ENCODE measurements at regions not wholly inside any gene's neighbourhood (a gene's known extent, or its start where the extent isn't known, plus 50 kb on each side); places are given as distances from the start of the nearest gene placed in this dataset.

DNA sequence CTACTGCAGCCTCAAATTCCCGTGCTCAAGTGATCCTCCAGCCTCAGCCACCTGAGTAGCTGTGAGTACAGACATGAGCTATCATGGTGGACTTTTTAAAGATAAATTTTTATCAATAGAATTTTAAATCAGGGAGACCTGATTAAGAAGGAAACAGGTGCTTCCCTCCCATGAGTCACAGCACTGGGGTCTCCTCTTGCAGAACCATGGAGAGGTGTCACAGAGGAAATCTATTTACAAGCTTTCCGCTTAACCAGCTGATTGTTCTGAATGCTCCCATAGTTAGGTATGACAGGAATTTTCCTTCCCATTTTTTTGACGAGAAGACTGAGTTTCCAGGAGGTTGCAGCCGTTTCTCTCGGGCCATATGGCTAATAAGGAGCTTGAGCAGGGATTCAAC is 516.1 kb downstream of the MIAT start:
- DNase-seq (ENCODE audit: low read depth) = no peak

DNA sequence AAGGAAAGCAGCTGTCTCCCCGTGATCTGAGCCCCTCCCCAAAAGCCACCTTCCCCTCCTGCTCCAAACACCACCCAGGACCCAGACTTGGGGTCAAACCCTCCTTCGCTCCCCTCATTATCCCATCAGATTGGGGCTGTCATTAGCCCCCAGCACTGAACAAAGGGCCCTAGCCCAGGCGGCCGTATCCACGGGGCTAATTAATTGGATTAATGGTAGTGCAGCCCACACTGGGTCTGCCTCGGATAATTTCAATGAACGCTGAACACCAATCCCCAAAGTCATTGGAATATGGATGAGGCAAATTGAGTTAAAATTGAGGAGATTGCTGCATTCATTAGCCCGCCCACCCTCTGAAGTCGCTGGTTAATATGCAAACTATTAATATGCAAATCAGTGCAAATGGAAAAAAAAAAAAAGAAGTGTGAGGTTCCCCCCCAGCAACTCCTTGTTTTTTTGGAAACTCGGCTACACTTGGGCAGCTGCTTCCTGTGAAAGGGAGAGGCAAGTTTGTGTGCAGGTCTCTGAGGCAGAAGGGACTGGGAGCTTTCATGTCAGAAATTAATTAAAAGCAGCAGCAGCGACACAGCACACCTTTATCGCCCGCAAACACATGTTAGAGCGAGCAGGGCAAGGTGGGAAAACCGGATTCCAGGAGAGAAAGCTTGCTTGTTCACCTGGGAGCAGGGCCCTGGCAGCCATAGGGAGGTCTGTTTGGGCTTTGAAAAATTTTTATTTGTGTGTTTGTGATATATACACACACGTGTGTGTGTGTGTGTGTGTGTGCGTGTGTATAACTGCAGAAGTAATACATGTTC is 517.8 kb downstream of the MIAT start:
- DNase-seq (ENCODE audit: low read depth) = no peak

DNA sequence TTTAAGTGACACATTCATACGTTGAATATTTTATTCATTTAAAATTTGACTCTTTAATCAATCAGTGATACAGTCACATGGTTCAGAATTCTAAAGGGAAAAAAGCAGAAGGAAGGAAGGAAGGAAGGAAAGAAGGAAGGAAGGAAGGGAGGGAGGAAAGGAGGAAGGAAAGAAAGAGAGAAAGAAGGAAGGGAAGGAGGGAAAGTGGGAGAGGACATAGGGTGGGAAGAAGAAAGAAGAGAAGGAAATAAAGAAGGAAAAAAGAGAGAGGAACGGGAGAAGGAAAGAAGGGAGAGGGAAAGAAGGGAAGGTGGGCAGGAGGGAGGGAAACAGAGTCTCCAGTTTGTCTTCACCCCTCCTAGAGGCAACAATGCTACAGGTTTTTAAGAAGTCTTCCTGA is 518.6 kb downstream of the MIAT start:
- DNase-seq (ENCODE audit: low read depth) = no peak

DNA sequence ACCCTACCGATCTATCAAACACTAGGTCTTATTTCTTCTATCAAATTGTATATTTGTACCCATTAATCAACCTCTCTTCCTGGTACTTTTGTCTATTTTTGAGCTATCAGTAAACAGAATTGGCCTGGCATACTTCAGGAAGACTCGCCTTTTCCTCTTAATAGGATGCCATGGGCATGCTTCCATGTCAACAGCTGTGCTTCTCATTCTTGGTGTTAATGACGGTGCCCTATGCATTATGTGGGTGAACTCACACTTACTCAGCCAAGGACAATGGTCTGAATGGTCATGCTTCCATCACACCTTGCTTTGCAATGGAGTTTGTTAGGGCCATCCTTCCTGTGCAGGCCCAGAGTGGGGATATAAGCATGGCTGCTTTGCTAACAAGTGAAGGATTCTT is 521.8 kb downstream of the MIAT start:
- DNase-seq (ENCODE audit: low read depth) = no peak

DNA sequence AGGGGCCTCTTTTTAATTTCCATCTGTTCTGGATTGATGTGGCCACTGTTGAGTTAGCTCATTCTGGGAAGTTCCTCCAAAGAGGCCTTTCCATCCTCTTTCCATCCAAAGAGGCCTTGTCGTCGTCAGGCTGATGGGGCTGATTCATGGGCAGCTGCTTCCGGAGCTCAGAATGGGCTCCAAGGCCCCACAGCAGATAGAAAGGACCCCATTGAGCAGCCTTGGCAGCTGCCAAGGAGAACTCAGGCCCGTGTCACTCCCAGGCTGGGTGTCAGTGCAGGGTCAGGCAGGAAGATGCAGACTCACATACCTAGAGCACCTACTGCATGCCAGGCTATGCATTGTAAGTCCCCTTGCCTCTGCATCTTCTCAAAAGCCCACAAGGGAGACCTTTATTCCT is 524.1 kb downstream of the MIAT start:
- DNase-seq (ENCODE audit: low read depth) = no peak

DNA sequence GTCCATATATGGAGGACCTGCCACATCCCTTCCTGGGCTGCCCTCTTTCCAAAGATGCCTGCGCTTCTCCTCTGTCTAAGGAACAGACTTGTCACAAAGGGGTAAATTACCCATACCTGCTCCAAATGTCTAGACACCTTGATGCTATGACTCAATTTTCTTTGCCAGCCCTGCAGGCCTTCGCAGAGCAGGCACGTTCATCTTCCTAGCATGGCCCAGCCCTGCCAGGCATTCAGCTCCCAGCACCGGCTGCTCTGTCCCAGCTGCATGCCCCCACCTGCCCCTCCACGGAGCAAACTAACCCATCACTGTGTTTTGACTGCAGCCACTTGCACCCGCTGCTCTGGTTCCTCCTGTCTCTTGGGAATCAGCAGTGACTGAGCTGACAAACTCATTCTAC is 526.1 kb downstream of the MIAT start:
- no peak for DNase-seq (ENCODE audit: low read depth)

DNA sequence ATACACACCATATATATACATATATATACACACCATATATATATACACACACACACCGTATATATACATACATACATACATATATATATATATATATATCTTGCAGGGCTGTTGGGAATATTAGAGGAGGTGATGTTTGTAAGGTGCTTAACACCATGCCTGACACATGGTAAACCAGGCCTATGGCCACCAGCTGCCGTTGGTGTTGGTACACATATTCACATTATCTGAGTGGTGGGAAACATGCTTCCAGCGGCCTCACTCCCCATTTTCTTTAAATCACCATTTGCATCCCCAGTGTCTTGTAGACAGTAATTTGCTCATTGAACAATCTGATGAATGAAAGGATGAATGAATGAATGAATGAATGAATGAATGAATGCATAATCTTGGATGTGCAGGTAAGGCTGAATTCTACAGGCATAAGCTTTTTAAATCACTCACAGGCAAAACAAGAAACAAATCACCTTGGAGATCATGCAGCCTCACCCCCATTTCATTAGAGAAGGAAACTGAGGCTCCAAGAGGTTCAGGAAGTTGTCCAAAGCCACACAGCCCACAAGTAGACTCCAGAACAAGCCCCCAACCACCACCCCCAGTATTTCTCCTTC is 527.8 kb downstream of the MIAT start:
- DNase-seq (ENCODE audit: low read depth) = no peak

DNA sequence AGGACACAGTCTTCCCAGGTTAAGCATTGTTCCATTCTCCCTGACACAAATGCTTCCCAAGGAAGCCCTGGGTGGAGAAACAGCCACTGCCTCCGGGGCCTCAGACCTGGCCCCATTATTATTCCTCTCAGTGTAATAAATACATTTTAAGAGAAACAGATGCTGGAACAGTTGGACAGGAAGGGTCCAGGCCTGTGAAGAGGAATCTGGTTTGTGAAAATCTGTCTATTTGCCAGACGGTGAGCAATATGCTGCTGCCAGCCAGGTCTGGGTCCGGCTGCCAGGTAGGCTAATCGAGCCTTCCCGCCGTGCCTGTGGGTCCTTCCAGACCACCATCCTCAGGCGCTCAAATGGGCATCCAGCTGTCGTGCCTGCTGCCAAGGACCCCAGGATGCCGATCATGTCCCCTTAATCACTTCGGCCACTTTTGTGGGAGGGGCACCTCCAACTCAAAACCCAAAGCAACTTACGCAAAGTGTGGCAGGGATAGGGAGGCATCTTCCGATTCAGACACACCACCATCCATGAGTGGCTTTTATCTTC is 528.4 kb downstream of the MIAT start:
- DNase-seq (ENCODE audit: low read depth) = no peak

DNA sequence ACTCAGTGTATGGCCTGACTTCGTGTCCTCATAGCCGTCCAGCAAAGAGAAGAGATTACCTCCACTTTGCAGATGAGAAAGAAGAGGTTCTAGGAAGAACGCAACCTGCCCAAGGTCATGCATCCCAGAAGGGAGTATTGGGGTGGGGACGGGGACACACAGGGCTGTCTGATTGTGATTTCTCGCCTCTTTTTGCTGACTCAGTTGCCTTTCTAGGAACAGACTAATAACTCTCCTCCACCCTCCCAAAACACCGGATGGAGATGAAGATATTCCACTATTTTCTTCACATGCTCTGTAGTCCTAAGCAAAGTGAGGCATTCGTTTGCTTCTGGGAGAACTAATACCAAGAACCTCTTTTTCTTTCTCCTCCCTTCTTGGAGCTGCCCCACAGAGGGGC is 529.3 kb downstream of the MIAT start:
- DNase-seq (ENCODE audit: low read depth) = no peak

DNA sequence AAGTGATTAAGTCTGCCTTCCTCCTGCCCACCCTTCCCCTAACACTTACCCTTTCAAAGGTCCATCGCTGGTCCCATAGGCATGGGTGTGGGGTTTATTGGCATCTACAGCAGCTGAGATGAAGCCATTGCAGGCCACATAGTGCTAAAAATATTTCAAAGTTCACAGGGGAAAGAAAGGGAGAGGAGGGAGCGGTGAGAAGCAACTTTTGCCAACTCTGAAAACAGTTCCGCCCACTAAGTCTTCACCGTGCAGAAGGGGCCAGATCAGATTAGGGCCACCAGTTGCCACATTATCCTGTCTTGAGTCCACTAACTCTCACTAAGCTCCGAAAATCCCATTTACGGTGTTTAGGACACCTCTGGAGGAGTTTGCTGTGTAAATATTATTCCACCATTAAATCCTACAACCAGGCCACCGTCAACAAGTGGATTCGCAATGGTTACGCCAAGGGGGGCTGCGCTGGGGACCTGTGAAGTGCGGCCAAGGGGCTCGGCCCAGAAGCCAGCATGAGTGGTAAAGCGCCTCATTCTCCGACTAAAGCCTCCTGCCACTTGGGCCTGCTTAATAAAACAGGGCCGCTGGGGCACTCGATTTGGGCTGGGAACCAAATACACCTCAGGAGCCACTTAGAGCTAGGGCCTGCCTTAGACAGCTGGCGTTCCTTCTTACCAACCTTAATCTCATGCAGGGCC is 534.9 kb downstream of the MIAT start:
- DNase-seq (ENCODE audit: low read depth) = no peak

DNA sequence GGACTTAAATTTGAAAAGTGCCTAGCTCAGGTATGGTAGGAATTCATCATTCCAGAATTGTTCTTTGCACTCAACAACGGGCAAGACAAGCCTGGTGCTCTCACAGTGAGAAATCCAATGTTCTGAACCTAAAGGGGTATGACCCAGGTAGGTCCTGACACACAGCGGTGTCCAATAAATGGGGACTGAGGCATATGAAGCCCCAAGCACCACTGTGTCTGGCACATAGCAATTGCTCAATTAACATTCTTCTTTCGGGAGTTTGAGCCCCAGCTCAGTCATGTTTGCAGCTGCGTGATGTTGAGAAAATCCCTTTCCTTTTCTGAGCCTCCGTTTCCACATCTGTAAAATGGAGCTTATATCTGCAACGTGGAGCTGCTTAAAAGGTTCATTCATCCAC is 535.8 kb downstream of the MIAT start:
- no peak for DNase-seq (ENCODE audit: low read depth)

DNA sequence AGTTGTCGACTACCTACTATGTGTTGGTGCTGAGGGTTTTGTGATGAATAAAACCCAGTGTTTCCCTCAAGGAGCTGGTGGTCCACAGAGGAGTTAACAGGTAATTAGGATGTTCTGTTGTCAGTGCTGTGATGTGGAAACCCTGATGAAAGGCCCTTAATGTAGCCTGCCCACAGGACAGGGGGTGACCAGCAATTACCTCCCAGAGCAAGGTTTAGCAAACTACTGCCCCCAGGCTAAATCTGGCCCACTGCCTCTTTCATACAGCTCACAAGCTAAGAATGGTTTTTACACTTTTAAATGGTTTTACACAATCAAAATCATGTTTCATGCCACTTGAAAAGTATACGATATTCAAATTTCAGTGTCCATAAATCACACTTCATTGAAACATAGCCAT is 536.2 kb downstream of the MIAT start:
- no peak for DNase-seq (ENCODE audit: low read depth)

DNA sequence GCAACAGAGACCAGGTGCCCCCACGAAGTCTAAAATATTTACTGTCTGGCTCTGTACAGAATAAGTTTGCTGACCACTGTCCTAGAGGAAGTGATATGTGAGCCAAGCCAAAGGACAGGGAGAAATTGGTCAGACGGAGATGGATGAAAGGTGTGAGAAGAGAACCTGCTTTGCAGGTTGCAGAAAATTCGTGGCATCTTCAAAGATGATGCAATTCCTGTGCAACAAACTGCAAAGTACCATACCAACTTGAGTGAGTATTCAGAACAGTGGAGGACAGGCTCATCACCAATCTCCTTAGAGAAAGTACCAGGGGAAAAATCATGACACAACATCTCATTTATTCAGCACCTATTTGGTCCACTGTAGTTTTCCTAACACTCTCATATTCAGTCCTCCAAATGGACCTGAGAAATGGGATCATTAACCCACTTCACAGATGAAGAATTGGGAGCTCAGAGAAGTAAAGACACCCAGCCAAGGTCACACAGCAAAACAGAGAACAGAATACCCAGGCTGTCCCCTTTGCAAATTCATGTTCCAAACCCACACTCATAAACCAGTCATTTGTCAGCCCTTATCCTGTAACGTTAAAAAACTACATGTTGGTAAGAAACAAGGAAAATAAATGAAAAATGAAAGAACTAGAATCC is 536.8 kb downstream of the MIAT start:
- no peak for DNase-seq (ENCODE audit: low read depth)

DNA sequence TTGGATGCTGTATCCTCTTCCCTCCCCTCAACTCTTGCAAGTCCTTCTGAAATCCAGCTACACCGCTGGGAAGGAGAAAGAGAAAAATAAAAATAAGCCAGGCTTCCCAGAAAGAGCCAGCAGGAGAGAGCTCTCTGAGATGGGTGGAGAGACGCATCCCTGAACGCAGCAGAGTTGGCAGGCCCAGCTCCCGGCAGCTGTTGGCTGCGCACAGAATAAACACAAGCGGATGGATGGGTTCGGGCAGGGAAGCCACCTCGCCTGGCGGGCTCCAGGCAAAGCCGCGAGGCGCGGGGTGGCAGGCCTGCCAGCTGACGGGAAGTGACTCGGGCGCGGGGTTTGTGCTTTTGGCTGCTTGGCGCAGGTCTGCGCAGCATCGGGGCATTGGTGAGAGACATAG is 537.7 kb downstream of the MIAT start:
- no peak for DNase-seq (ENCODE audit: low read depth)

DNA sequence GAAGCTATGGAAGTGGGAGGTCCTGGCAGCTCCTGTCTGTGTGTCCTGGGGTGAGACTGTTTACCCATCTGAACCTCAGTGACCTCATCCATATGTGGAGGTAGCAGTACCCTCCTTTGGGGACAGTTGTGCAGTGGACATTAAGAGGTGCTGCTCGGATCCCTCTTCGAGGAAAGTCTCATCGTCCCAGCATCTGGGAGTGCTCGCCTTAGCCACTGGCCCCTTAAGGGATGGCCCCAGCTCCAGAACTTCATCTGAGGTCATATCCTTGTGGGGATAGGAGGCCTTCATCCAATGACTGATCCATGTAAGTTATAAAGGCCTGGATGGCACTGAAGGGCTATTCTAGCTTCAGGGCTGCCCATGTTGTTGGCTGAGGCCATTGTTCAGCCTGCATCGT is 538.1 kb downstream of the MIAT start:
- no peak for DNase-seq (ENCODE audit: low read depth)

DNA sequence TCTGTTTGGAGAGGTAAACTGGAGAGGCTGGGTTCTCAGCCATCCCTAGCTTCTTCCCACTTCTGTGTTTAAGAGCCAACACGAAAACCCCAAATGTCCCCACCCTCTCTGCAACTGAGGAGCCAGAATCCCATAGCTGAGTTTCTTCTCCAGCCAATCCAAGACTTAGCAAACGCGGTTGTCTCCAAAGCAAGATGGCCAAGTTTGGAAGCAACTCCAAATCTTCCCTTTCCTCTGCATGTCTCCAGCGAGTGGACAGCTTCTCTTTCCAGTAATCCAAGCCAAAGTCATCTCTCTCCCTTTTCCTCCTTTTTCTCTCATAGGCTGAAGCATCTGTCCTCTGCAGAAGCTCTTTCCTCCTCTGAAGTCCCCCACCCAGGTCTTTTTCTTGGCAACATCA is 539.2 kb downstream of the MIAT start:
- no peak for DNase-seq (ENCODE audit: low read depth)

DNA sequence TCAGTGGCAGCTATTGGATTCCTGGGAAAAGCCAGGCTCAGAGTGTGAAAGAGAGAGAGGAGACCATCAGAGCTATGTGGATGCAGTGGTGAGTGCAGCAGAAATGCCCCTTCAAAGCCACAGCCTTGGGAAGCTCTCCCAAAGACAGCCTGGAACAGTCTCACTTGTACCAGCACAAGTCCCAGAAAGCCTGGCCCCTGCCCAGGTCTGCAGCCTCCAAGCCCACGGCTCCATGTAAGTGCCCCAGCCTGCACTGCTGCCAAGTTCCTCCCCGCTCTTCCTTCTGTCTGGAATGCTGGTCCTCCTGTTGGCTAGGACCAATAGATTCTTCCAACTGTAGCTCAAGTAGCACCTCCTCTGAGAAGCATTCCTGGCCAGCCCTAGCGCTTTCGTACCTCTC is 539.7 kb downstream of the MIAT start:
- no peak for DNase-seq (ENCODE audit: low read depth)

DNA sequence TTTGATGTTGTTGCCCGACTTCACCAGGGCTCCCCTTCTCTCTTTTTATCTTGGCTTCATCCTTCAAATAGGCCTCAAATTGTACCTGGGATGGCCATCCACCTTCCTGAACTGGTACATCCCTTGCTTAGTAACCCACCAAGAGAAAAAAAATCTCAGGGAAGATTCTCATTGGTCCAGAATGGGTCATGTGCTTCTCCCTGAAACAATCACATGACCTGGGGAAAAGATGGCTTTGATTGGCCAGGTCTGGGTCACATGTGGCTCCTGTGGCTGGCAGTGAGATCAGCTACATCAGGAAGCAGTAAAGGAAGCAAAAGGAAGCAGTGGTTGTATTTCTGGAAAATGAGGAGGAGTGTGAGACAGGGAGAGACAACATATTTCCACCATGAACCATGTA is 540.2 kb downstream of the MIAT start:
- no peak for DNase-seq (ENCODE audit: low read depth)

DNA sequence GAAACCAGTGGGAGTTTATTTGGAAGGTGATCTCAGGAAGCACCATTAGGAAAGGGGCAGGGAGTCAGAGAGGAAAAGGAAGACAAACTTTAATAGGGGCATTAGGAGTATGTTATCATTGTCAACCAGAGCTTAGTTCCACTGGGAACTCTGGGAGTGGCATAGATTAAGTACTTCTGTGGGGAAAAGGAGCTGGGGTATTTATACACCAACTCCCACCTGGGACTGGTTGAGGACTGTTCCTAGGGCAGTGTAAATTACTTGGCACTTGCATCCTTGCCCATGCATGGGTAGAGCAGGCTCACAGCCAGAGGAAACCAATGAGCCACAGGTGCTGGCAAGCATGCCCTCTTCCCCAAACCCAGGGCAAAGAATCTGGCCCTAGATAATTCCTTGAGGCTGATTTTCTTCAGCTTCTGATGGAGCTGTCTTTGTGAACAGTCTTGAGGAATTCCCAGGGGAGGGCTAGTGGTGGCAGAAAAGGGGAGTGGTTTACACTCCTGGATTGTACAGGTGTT is 541.2 kb downstream of the MIAT start:
- no peak for DNase-seq (ENCODE audit: low read depth)

DNA sequence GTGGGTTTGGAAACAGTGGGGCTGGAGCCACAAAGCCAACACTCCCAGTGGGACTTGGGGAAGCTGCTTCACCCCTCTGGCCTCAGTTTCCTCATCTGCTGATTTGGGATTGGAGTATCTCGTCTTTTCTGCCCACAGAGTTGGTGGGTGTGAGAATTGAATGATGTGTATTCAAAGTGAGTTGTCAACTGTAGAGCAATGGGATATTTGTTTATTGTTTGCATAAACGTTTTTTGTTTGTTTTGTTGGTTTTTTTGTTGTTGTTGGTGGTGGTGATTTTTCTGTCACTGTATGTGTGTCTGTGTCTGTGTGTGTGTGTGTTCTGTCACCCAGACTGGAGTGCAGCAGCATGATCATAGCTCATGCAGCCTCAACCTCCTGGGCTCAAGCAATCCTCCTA is 542.0 kb downstream of the MIAT start:
- no peak for DNase-seq (ENCODE audit: low read depth)

DNA sequence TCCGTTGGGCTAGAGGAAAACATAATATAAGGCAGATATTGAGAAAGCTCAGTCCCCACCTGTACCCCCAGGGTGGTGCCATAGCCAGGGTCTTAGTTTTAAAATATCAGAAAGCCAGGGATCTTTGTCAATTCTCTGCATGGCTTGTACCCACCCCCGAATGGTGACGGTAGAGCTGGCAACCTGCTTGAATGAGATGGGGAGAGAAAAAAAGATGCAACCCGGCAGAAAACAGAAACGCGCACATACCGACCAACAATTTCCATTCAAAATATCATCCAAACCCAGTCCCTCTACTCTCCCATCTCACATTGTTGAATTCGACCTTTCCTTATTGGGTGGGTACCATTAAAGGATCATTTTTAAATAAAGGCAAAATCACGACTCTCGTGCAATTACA is 543.9 kb downstream of the MIAT start:
- no peak for DNase-seq (ENCODE audit: low read depth)

DNA sequence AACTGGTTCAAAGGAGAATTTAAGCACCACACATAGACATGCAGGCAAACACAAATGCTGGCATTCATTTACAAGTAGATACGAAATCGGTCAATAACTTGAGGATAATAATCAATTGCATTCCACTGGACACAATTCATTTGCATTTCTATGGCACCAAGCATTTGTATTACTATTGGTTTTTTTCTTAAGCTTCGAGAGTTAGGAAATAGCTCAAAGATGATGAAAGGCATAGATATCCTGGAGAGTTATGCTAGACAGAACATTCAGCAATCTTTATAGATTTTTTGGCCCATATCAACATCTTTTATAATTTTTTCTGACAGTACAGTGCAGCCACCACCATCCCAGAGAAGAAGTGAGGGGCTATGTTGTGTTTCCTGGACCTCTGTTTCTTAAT is 544.4 kb downstream of the MIAT start:
- no peak for DNase-seq (ENCODE audit: low read depth)

DNA sequence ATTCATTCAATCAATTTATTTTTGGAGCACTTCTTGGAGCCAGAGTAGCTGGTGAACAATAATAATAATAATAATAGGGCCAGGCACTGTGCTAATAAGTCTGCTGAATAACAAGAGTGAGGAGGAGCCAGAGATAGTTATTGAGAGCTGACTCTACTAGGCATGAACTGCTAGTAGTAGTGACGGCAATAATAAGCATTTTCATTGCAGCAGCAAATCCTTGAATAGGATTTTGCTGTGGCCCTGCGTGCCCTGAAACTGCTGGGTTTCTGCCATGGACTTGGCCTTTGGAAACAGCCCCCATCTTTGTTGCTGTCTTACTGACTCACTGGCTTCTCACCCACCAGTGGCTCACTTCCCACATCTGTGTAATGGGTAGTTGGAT is 545.9 kb downstream of the MIAT start:
- DNase-seq (ENCODE audit: low read depth) = no peak

Data from GM04504 (cell line).